ENCODE measurements at regions not wholly inside any gene's neighbourhood (a gene's known extent, or its start where the extent isn't known, plus 50 kb on each side); places are given as distances from the start of the nearest gene placed in this dataset.

- DNase-seq (ENCODE audit: extremely low read depth, low read depth, low spot score), result no peak
These were observed 317.5 kb upstream of the RAB6C start for GRCh38 chr2:129661935-129662334.

GRCh38 chr2:129667577-129667976, 311.9 kb upstream of the RAB6C start:
- DNase-seq (ENCODE audit: extremely low read depth, low read depth, low spot score), result no peak

- no peak for DNase-seq (ENCODE audit: extremely low read depth, low read depth, low spot score)
These were observed 306.9 kb upstream of the RAB6C start for GRCh38 chr2:129672521-129672920.

- no peak for DNase-seq (ENCODE audit: extremely low read depth, low read depth, low spot score)
These were observed 306.2 kb upstream of the RAB6C start for GRCh38 chr2:129673234-129673633.

GRCh38 chr2:129673847-129674711, 305.4 kb upstream of the RAB6C start:
- no peak for DNase-seq (ENCODE audit: extremely low read depth, low read depth, low spot score)

- no peak for DNase-seq (ENCODE audit: extremely low read depth, low read depth, low spot score)
These were observed 300.7 kb upstream of the RAB6C start for GRCh38 chr2:129678751-129679150.

GRCh38 chr2:129681788-129682187, 297.7 kb upstream of the RAB6C start:
- no peak for DNase-seq (ENCODE audit: extremely low read depth, low read depth, low spot score)

GRCh38 chr2:129689653-129690448, 289.6 kb upstream of the RAB6C start:
- DNase-seq (ENCODE audit: extremely low read depth, low read depth, low spot score), result no peak

- no peak for DNase-seq (ENCODE audit: extremely low read depth, low read depth, low spot score)
These were observed 284.0 kb upstream of the RAB6C start for GRCh38 chr2:129695496-129695895.

GRCh38 chr2:129698593-129698992, 280.9 kb upstream of the RAB6C start:
- DNase-seq (ENCODE audit: extremely low read depth, low read depth, low spot score), result no peak

GRCh38 chr2:129699781-129700573, 279.5 kb upstream of the RAB6C start:
- DNase-seq (ENCODE audit: extremely low read depth, low read depth, low spot score), result no peak

- DNase-seq (ENCODE audit: extremely low read depth, low read depth, low spot score), result no peak
These were observed 276.9 kb upstream of the RAB6C start for GRCh38 chr2:129702416-129703176.

GRCh38 chr2:129705085-129705484, 274.4 kb upstream of the RAB6C start:
- DNase-seq (ENCODE audit: extremely low read depth, low read depth, low spot score), result no peak

- DNase-seq (ENCODE audit: extremely low read depth, low read depth, low spot score), result no peak
These were observed 271.7 kb upstream of the RAB6C start for GRCh38 chr2:129707800-129708199.

GRCh38 chr2:129708221-129708967, 271.1 kb upstream of the RAB6C start:
- no peak for DNase-seq (ENCODE audit: extremely low read depth, low read depth, low spot score)

- no peak for DNase-seq (ENCODE audit: extremely low read depth, low read depth, low spot score)
These were observed 270.2 kb upstream of the RAB6C start for GRCh38 chr2:129709001-129709955.

- no peak for DNase-seq (ENCODE audit: extremely low read depth, low read depth, low spot score)
These were observed 269.4 kb upstream of the RAB6C start for GRCh38 chr2:129709956-129710598.
